Ovary (tissue), 7 donors: ENCODE measurements at regions not wholly inside any gene's neighbourhood (a gene's known extent, or its start where the extent isn't known, plus 50 kb on each side); places are given as distances from the start of the nearest gene placed in this dataset.

Experiments used
- DNase-seq, 5 donors: peaks; one replicate each; pipeline ENCODE4 v3.0.0-alpha.2; 2019 to 2020
- H3K27ac ChIP-seq, 2 donors: fragments of 200-600 bp; one replicate each; pipeline versions ENCODE4 v1.5.1 to v1.8.0; 2019 to 2022
- H3K27me3 ChIP-seq: fragments of 200-600 bp; one replicate; pipeline ENCODE4 v1.8.0; 2022
- H3K36me3 ChIP-seq: fragments of 200-600 bp; sonication (generic); one replicate; pipeline ENCODE4 v1.5.1; 2019
- H3K4me1 ChIP-seq: one replicate; pipeline ENCODE4 v1.8.1; 2013; ENCODE audit warnings: mild to moderate bottlenecking, moderate library complexity; ENCODE audit not compliant: insufficient read depth
- H3K4me3 ChIP-seq: fragments of 200-600 bp; sonication (generic); one replicate; pipeline ENCODE4 v1.5.1; 2017
- H3K9me3 ChIP-seq, 2 donors: fragments of 200-600 bp in 1 of 2; sonication (generic) in 1 of 2; one replicate each; pipeline versions ENCODE4 v1.5.1 to v1.8.1; 2013 to 2019; ENCODE audit warnings: mild to moderate bottlenecking in 1 of 2, moderate library complexity in 1 of 2
- CTCF ChIP-seq, 3 donors: fragments of 450-650 bp in 2 of 3; fragments of 200-600 bp in 1 of 3; IDR thresholded peaks; one replicate each; pipeline versions ENCODE4 v1.5.1 to v1.8.0; 2016 to 2022; ENCODE audit warnings: antibody characterized with exemption in 3 of 3, mild to moderate bottlenecking in 1 of 3
- EP300 ChIP-seq: sonication (generic); formaldehyde crosslinking; IDR thresholded peaks from one replicate; pipeline ENCODE4 v1.6.1; 2017; ENCODE audit warnings: antibody characterized with exemption
- POLR2A ChIP-seq: fragments of 450-650 bp; IDR thresholded peaks from one replicate; pipeline ENCODE4 v1.6.1; 2017; ENCODE audit warnings: antibody characterized with exemption, mild to moderate bottlenecking, moderate library complexity
- WGBS, 3 donors: extraction: QIAGEN DNeasy Blood & Tissue Kit in 1 of 3; methylation state at CpG; one replicate each; pipeline versions ENCODE4 v1.1.5 to v1.1.7; 2013 to 2017; 5-methylcytosine and 5-hydroxymethylcytosine counted together
- intact Hi-C, 4 donors: fragments of 100-400 bp; cut with DNase I; formaldehyde crosslinking; loops; one replicate each; pipeline versions ENCODE4 v1.11.0 to v1.15.1; 2022 to 2023
- donor health status: DM: no; HTN: no; CAD: no; lungs with moderate emphysema.
- donor health status: DM: no; HTN: no; CAD: no.
- donor health status: Bipolar disorder and iron deficiency.
- donor health status: DM: no; HTN: no; CAD: no.
- donor health status: DM: yes; HTN: yes; CAD: no.

GRCh38 chr14:71267007-71267513 lies 359.8 kb downstream of the PCNX1 start:
- H3K36me3 ChIP-seq: no peaks in the 10 kb centered on the region
- H3K27ac ChIP-seq: no peak overlapping the region
- WGBS, 3 donors: 81 to 86% (median 84%) methylated on average over 5 of the region's 5 CpGs
- no peak overlapping the region for H3K4me3 ChIP-seq
- H3K27me3 ChIP-seq: no peaks in the 10 kb centered on the region
- intact Hi-C loops: no loop called here
- DNase-seq: no peak
- H3K4me1 ChIP-seq: no peaks in the 10 kb centered on the region
- H3K9me3 ChIP-seq: no peaks in the 10 kb centered on the region
- TF ChIP-seq EP300: no peak
- no peak for TF ChIP-seq CTCF (IDR thresholded peaks at IDR 0.05)
- TF ChIP-seq POLR2A: no peak

GRCh38 chr14:71267691-71268090 lies 360.4 kb downstream of the PCNX1 start:
- H3K4me1 ChIP-seq: no peaks in the 10 kb centered on the region
- no peak overlapping the region for H3K27ac ChIP-seq
- no peak overlapping the region for H3K4me3 ChIP-seq
- WGBS, 3 donors: 24 to 33% (median 27%) methylated on average over 2 of the region's 2 CpGs
- no peak for DNase-seq
- H3K9me3 ChIP-seq: no peaks in the 10 kb centered on the region
- H3K36me3 ChIP-seq: no peaks in the 10 kb centered on the region
- no peak for TF ChIP-seq CTCF (IDR thresholded peaks at IDR 0.05)
- no peak for TF ChIP-seq POLR2A
- no peak for TF ChIP-seq EP300
- no peaks in the 10 kb centered on the region for H3K27me3 ChIP-seq
- intact Hi-C loops: no loop called here

GRCh38 chr14:71270111-71270510 lies 362.9 kb downstream of the PCNX1 start:
- 79 to 90% (median 84%) methylated on average over 1 of the region's 1 CpG for WGBS, 3 donors
- Histone ChIP-seq H3K27me3 (no peaks in the 10 kb centered on the region), H3K9me3 (no peaks in the 10 kb centered on the region), H3K4me1 (no peaks in the 10 kb centered on the region), H3K36me3 (no peaks in the 10 kb centered on the region), H3K4me3 (no peak overlapping the region), H3K27ac (no peak overlapping the region)
- TF ChIP-seq EP300 (no peak), CTCF (IDR thresholded peaks at IDR 0.05) (no peak), POLR2A (no peak)
- DNase-seq: no peak
- intact Hi-C loops: no loop called here

- 82 to 89% (median 82%) methylated on average over 9 of the region's 9 CpGs for WGBS, 3 donors
- no peak overlapping the region for H3K4me3 ChIP-seq
- no peak overlapping the region for H3K27ac ChIP-seq
- no peaks in the 10 kb centered on the region for H3K4me1 ChIP-seq
- TF ChIP-seq EP300 (no peak), CTCF (IDR thresholded peaks at IDR 0.05) (no peak), POLR2A (no peak)
- intact Hi-C loops: no loop called here
- no peaks in the 10 kb centered on the region for H3K36me3 ChIP-seq
- H3K9me3 ChIP-seq: no peaks in the 10 kb centered on the region
- no peaks in the 10 kb centered on the region for H3K27me3 ChIP-seq
- DNase-seq: no peak
Measured at GRCh38 chr14:71271166-71271945, 364.1 kb downstream of the PCNX1 start.
